HUES64 (cell line): ENCODE measurements at regions not wholly inside any gene's neighbourhood (a gene's known extent, or its start where the extent isn't known, plus 50 kb on each side); places are given as distances from the start of the nearest gene placed in this dataset.
"Not testable (repeated sequence)": the region's sequence is repeated elsewhere in the genome, so short reads cannot be mapped to it uniquely, and the experiment has no call there.

Source experiments
- H3K27ac ChIP-seq: 2 replicates; pipeline ENCODE4 v1.7.0; 2013; ENCODE audit warnings: low read depth, low read length, inconsistent platforms
- H3K27me3 ChIP-seq: 2 replicates; pipeline ENCODE4 v1.6.1; 2013; ENCODE audit warnings: mild to moderate bottlenecking, low read length; ENCODE audit not compliant: insufficient read depth
- H3K36me3 ChIP-seq: 2 replicates; pipeline ENCODE4 v1.6.1; 2013; ENCODE audit warnings: mild to moderate bottlenecking, low read length; ENCODE audit not compliant: insufficient read depth
- H3K4me1 ChIP-seq: 2 replicates; pipeline ENCODE4 v1.6.1; 2013; ENCODE audit warnings: mild to moderate bottlenecking, low read length, moderate library complexity; ENCODE audit not compliant: insufficient read depth
- H3K4me3 ChIP-seq: 2 replicates; pipeline ENCODE4 v1.5.1; 2013; ENCODE audit warnings: mild to moderate bottlenecking, low read length, moderate library complexity
- H3K9ac ChIP-seq: 2 replicates; pipeline ENCODE4 v1.6.1; 2013; ENCODE audit warnings: mild to moderate bottlenecking, low read depth, low read length
- H3K9me3 ChIP-seq: 2 replicates; pipeline ENCODE4 v1.6.1; 2013; ENCODE audit warnings: low read depth, low read length; ENCODE audit not compliant: insufficient read depth
- WGBS: fragments of 150-250, 120-280 bp; methylation state at CpG from one replicate; pipeline ENCODE4 v1.1.7; 2013; ENCODE audit warnings: missing lambda C conversion rate; 5-methylcytosine and 5-hydroxymethylcytosine counted together

DNA sequence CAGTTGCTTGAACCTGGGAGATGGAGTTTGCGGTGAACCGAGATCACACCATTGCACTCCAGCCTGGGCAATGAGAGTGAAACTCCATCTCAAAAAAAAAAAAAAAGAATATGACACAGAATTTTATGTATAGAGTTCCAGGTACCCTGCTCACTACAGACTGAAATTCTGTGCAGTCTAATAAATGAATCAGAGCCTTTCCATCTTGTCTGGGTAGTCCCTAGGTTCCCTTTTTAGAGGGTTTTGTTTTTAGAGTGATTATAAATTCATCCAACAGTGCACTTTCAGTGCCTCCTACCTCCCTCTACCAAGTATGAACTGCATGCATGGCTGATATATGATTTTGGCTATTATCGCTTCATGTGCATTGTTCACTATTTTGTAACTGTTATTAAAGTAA, 107.9 kb upstream of the FBXO28 start:
- not testable (repeated sequence) for H3K9ac ChIP-seq, H3K4me1 ChIP-seq, H3K9me3 ChIP-seq, H3K27ac ChIP-seq, H3K4me3 ChIP-seq, H3K27me3 ChIP-seq
- WGBS: 100% methylated on average over 2 of the region's 3 CpGs
- H3K36me3 ChIP-seq: peaks cover 25% of the 10 kb centered on the region

GRCh38 chr1:224004552-224005315, 109.2 kb upstream of the FBXO28 start:
- WGBS: 97% methylated on average over 3 of the region's 4 CpGs
- H3K27me3 ChIP-seq, H3K9ac ChIP-seq, H3K4me1 ChIP-seq, H3K9me3 ChIP-seq, H3K4me3 ChIP-seq, H3K27ac ChIP-seq: not testable (repeated sequence)
- peaks cover 23% of the 10 kb centered on the region for H3K36me3 ChIP-seq

DNA sequence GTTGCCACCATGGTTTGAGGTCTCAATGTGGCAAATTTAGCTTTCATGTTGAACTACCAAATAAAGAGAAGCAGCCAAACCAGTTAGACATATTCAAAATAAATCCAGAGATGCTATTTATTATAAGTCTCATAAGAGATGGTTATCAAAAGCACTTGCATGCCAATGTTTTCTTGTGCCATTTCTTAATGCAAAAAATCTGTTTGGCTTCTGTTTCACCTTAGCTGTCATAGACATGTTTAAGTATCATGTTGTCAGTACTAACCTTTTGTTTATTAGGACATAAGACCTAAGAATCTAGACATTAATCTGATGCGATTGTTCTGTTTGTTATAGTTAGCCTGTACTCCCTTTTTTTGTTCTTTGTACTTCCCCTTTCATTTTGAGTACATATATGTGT, 110.0 kb upstream of the FBXO28 start:
- H3K4me3 ChIP-seq, H3K27me3 ChIP-seq, H3K4me1 ChIP-seq, H3K9me3 ChIP-seq, H3K9ac ChIP-seq, H3K27ac ChIP-seq: not testable (repeated sequence)
- H3K36me3 ChIP-seq: peaks cover 23% of the 10 kb centered on the region
- WGBS: no CpG with 5 or more reads among the region's 1 CpG

DNA sequence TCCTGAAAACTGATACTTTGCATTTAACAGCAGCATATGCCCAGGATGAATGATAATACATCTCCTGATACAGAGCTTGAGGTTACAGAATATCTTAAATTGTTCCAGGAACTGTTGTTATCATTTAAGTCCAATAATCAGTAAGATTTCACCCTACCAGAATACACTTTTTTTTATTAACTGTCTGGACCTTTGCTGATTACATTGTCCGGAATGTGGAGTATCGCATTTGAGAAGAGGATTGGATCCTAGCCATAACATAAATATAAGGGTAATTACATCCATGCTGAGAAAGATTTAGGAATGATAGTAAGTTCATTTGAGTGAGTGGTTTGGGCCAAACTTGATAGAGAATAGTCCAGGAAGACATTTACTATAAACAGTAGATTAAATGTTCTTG, 112.2 kb upstream of the FBXO28 start:
- H3K36me3 ChIP-seq: peaks cover 16% of the 10 kb centered on the region
- not testable (repeated sequence) for H3K27me3 ChIP-seq, H3K4me3 ChIP-seq, H3K27ac ChIP-seq, H3K9ac ChIP-seq, H3K4me1 ChIP-seq, H3K9me3 ChIP-seq
- WGBS: no CpG with 5 or more reads among the region's 2 CpGs

DNA sequence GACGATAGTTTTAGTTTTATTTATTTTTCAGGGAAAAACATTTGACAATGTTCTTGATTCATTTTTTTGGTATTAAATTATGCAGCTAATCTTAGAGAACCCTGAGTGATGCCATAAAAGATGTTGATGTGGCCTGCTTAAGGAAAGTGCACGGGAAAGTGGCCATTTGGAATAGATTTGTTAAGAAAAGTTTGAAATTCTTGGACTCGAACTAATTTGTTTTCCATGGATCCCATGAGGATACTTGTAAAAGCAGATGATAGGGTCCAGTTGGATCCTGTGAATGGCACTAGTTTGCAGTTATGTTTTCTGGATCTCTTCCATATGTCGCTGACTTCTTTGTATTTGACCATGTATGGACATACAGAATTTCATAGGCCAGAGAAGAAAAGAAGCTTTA, 114.2 kb upstream of the FBXO28 start:
- H3K27me3 ChIP-seq, H3K9ac ChIP-seq, H3K9me3 ChIP-seq, H3K27ac ChIP-seq, H3K4me3 ChIP-seq, H3K4me1 ChIP-seq: not testable (repeated sequence)
- WGBS: 99% methylated on average over 3 of the region's 4 CpGs
- peaks cover 11% of the 10 kb centered on the region for H3K36me3 ChIP-seq

DNA sequence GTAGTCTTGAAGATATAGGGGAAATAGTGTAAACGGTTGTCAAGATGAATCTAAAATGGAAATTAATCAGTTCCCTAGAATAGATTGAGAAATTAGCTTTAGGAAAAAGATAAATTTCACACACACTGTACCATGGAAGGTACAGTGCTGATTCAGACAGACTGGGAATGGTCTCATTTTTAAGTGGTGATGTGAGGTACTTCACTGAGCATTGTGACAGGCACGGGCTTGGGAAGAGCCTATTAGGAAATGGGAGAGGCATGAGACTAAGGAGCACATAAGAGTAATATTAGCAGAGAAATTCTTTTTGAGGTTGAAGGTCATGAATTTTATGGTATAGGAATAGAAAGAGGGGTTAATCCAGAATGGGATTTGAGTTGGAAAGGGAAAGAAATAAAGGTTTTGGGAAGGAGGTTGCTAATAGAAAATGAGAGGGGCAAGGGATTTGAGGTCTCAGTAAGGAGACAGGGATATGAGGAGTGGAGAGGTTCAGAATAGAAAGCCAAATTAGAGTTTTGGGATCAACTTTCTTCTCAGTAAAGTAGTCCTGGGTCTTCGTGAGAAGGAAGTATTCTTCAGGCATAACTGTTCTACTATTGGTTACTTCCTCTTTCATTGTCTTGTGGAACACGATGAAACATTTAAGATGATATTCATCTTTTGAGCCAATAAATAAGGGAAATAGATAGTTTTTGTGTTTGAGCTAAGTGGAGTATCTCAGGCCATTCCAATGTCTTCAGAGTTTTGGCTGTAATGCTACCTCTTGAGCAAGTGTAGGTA, 115.0 kb upstream of the FBXO28 start:
- H3K27me3 ChIP-seq, H3K27ac ChIP-seq, H3K9ac ChIP-seq, H3K4me1 ChIP-seq, H3K9me3 ChIP-seq, H3K36me3 ChIP-seq, H3K4me3 ChIP-seq: not testable (repeated sequence)
- WGBS: 96% methylated on average over 3 of the region's 4 CpGs

DNA sequence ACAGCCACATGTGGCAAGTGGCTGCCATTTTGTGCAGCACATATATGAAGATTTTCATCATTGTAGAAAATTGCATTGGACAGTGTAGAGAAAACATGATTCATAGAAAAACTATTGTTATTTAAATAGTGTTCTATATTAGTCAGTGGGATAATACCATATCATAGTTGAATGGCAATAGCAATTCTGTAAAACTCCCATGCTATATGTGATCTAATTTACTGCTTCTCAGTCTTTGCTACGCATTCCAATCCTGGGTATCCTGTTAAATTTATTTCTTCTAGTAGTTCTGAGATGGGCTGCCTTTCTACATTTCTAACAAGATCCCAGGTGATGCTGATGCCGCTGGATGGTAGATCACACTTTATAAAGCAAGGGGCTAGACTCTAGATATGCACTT, 117.5 kb upstream of the FBXO28 start:
- not testable (repeated sequence) for H3K9me3 ChIP-seq, H3K4me3 ChIP-seq, H3K9ac ChIP-seq, H3K27me3 ChIP-seq, H3K4me1 ChIP-seq, H3K36me3 ChIP-seq, H3K27ac ChIP-seq
- no CpG with 5 or more reads among the region's 2 CpGs for WGBS

GRCh38 chr1:223992456-223993246, 121.3 kb upstream of the FBXO28 start:
- WGBS: under 1% methylated on average over 54 of the region's 70 CpGs
- peak overlapping the region; percentile 83 for H3K9ac ChIP-seq
- not testable (repeated sequence) for H3K36me3 ChIP-seq, H3K9me3 ChIP-seq, H3K4me1 ChIP-seq, H3K27me3 ChIP-seq
- H3K27ac ChIP-seq: peak overlapping the region; percentile 82
- peak overlapping the region; percentile 73 for H3K4me3 ChIP-seq

GRCh38 chr1:223991297-223991857, 122.5 kb upstream of the FBXO28 start:
- H3K4me1 ChIP-seq, H3K9ac ChIP-seq, H3K36me3 ChIP-seq, H3K4me3 ChIP-seq, H3K9me3 ChIP-seq, H3K27me3 ChIP-seq, H3K27ac ChIP-seq: not testable (repeated sequence)
- WGBS: 92% methylated on average over 9 of the region's 10 CpGs

DNA sequence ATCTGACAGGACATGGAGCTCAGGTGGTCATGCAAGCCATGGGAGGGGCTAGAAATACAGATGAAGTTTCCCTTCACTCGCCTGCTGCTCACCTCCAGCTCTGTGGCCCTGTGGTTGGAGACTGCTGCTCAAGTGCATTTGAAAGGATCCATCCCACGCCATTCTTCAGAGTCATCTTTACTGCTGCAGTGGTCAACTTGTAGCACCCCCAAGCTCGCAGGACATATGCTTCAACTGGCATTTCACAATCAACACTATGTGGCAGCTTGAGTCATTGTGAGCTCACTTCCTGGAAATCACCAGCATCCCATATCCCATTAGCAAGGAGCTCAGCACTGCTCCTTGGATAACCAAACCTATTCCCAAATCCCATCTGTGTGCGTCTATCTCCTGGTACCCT, 116.2 kb upstream of the TP53BP2 start:
- WGBS: 88% methylated on average over 3 of the region's 4 CpGs

GRCh38 chr1:223952801-223953200, 107.1 kb upstream of the TP53BP2 start:
- not testable (repeated sequence) for H3K9ac ChIP-seq, H3K9me3 ChIP-seq, H3K4me1 ChIP-seq, H3K27ac ChIP-seq, H3K4me3 ChIP-seq, H3K27me3 ChIP-seq, H3K36me3 ChIP-seq
- 100% methylated on average over 1 of the region's 2 CpGs for WGBS

More for the DNA sequence above, 116.2 kb upstream of the TP53BP2 start:
- not testable (repeated sequence) for H3K9me3 ChIP-seq, H3K36me3 ChIP-seq, H3K9ac ChIP-seq, H3K4me3 ChIP-seq, H3K27ac ChIP-seq, H3K27me3 ChIP-seq, H3K4me1 ChIP-seq
